H9 (cell line): ENCODE measurements at regions not wholly inside any gene's neighbourhood (a gene's known extent, or its start where the extent isn't known, plus 50 kb on each side); places are given as distances from the start of the nearest gene placed in this dataset.

Experiments
- DNase-seq: peaks from one replicate; pipeline ENCODE4 v3.0.0-alpha.2; 2017
- H2AFZ ChIP-seq: one replicate; pipeline ENCODE4 v1.6.1; 2013; ENCODE audit warnings: mild to moderate bottlenecking, low read length, control low read depth, moderate library complexity
- H2AK5ac ChIP-seq: 2 replicates; pipeline ENCODE4 v1.6.1; 2013; ENCODE audit warnings: low read length, control low read depth, mixed read lengths; ENCODE audit not compliant: insufficient read length
- H2BK120ac ChIP-seq: one replicate; pipeline ENCODE4 v1.6.1; 2013; ENCODE audit warnings: low read depth, mild to moderate bottlenecking, low read length, control low read depth, inconsistent platforms; ENCODE audit not compliant: poor library complexity, severe bottlenecking
- H2BK12ac ChIP-seq: 2 replicates; pipeline ENCODE4 v1.6.1; 2013; ENCODE audit warnings: low read length, control low read depth, mixed read lengths, low read depth; ENCODE audit not compliant: insufficient read length
- H2BK15ac ChIP-seq: 2 replicates; pipeline ENCODE4 v1.6.1; 2013; ENCODE audit warnings: low read depth, low read length, control low read depth
- H2BK20ac ChIP-seq: one replicate; pipeline ENCODE4 v1.6.1; 2013; ENCODE audit warnings: low read depth, mild to moderate bottlenecking, low read length, control low read depth, inconsistent platforms; ENCODE audit not compliant: poor library complexity, severe bottlenecking
- H2BK5ac ChIP-seq: 2 replicates; pipeline ENCODE4 v1.6.1; 2013; ENCODE audit warnings: low read length, control low read depth, mixed read lengths; ENCODE audit not compliant: insufficient read length
- H3K14ac ChIP-seq: 2 replicates; pipeline ENCODE4 v1.6.1; 2013; ENCODE audit warnings: low read length, control low read depth; ENCODE audit not compliant: insufficient read depth
- H3K18ac ChIP-seq: 2 replicates; pipeline ENCODE4 v1.6.1; 2013; ENCODE audit warnings: low read depth, mild to moderate bottlenecking, mixed read lengths, low read length, control low read depth; ENCODE audit not compliant: insufficient read length
- H3K23ac ChIP-seq: 2 replicates; pipeline ENCODE4 v1.6.1; 2013; ENCODE audit warnings: low read length, control low read depth, mixed read lengths, low read depth; ENCODE audit not compliant: insufficient read length
- H3K23me2 ChIP-seq: 2 replicates; pipeline ENCODE4 v1.6.1; 2013; ENCODE audit warnings: low read depth, mild to moderate bottlenecking, mixed read lengths, low read length, control low read depth; ENCODE audit not compliant: insufficient read length, poor library complexity, severe bottlenecking
- H3K27ac ChIP-seq: 2 replicates; pipeline ENCODE4 v1.5.1; 2013; ENCODE audit warnings: low read length, control low read depth, mixed read lengths, low read depth; ENCODE audit not compliant: insufficient read length
- H3K27me3 ChIP-seq: 2 replicates; pipeline ENCODE4 v1.6.1; 2013; ENCODE audit warnings: low read length, control low read depth, inconsistent platforms; ENCODE audit not compliant: insufficient read depth
- H3K4ac ChIP-seq: 2 replicates; pipeline ENCODE4 v1.6.1; 2013; ENCODE audit warnings: low read depth, mild to moderate bottlenecking, control low read depth, inconsistent platforms, low read length, moderate library complexity
- H3K4me1 ChIP-seq: 2 replicates; pipeline ENCODE4 v1.6.1; 2013; ENCODE audit warnings: low read length, control low read depth, inconsistent platforms; ENCODE audit not compliant: insufficient read depth
- H3K4me2 ChIP-seq: 2 replicates; pipeline ENCODE4 v1.6.1; 2013; ENCODE audit warnings: low read length, control low read depth, mixed read lengths; ENCODE audit not compliant: insufficient read length, insufficient read depth
- H3K56ac ChIP-seq: 2 replicates; pipeline ENCODE4 v1.6.1; 2013; ENCODE audit warnings: low read depth, mild to moderate bottlenecking, mixed read lengths, low read length, control low read depth; ENCODE audit not compliant: insufficient read length
- H3K79me1 ChIP-seq: 2 replicates; pipeline ENCODE4 v1.6.1; 2013; ENCODE audit warnings: low read depth, mild to moderate bottlenecking, moderate library complexity, low read length, control low read depth, inconsistent platforms; ENCODE audit not compliant: insufficient read depth, poor library complexity, severe bottlenecking
- H3K79me2 ChIP-seq: 2 replicates; pipeline ENCODE4 v1.6.1; 2013; ENCODE audit warnings: low read length, control low read depth, inconsistent platforms; ENCODE audit not compliant: insufficient read depth
- H3K9ac ChIP-seq: 2 replicates; pipeline ENCODE4 v1.6.1; 2013; ENCODE audit warnings: low read length, control low read depth, mixed read lengths; ENCODE audit not compliant: insufficient read length; ENCODE audit errors: extremely low read depth
- H3K9me3 ChIP-seq: one replicate; pipeline ENCODE4 v1.6.1; 2013; ENCODE audit warnings: low read depth, low read length, inconsistent platforms; ENCODE audit not compliant: control insufficient read depth
- H3T11ph ChIP-seq: one replicate; pipeline ENCODE4 v1.6.1; 2013; ENCODE audit warnings: mild to moderate bottlenecking, low read length, control low read depth, inconsistent platforms
- H4K20me1 ChIP-seq: one replicate; pipeline ENCODE4 v1.6.1; 2013; ENCODE audit not compliant: control insufficient read depth, insufficient read length, insufficient read depth
- H4K5ac ChIP-seq: 2 replicates; pipeline ENCODE4 v1.6.1; 2013; ENCODE audit warnings: low read depth, mild to moderate bottlenecking, mixed read lengths, low read length, control low read depth; ENCODE audit not compliant: insufficient read length
- H4K8ac ChIP-seq: replicated peaks from 2 replicates; pipeline ENCODE4 v1.6.1; 2013; ENCODE audit warnings: low read length, control low read depth, mixed read lengths, low read depth; ENCODE audit not compliant: insufficient read length
- H4K91ac ChIP-seq: 2 replicates; pipeline ENCODE4 v1.6.1; 2013; ENCODE audit warnings: low read depth, mild to moderate bottlenecking, moderate library complexity, mixed read lengths, low read length, control low read depth; ENCODE audit not compliant: insufficient read length
- H3K27ac Mint-ChIP-seq, 3 experiments: 2 replicates in 2 of 3; 3 replicates in 1 of 3; pipeline ENCODE4 v1.8.0; 2020 to 2021; ENCODE audit warnings: mixed read lengths in 3 of 3, mild to moderate bottlenecking in 1 of 3, moderate library complexity in 1 of 3
- H3K27me3 Mint-ChIP-seq: 2 replicates; pipeline ENCODE4 v1.8.0; 2021; ENCODE audit warnings: low read depth, mild to moderate bottlenecking, moderate library complexity, mixed read lengths
- H3K36me3 Mint-ChIP-seq, 3 experiments: 2 replicates in 2 of 3; 3 replicates in 1 of 3; pipeline ENCODE4 v1.8.0; 2020 to 2021; ENCODE audit warnings: low read depth in 3 of 3, mixed read lengths in 3 of 3; ENCODE audit not compliant: insufficient read depth in 1 of 3
- H3K4me1 Mint-ChIP-seq, 2 experiments: 2 replicates each; pipeline ENCODE4 v1.8.0; 2020; ENCODE audit warnings: mixed read lengths in 2 of 2
- H3K4me3 Mint-ChIP-seq, 2 experiments: 2 replicates in 1 of 2; 3 replicates in 1 of 2; pipeline ENCODE4 v1.8.0; 2020 to 2021; ENCODE audit warnings: mild to moderate bottlenecking in 2 of 2, mixed read lengths in 2 of 2, moderate library complexity in 1 of 2
- H3K9me3 Mint-ChIP-seq, 2 experiments: 2 replicates in 1 of 2; 3 replicates in 1 of 2; pipeline ENCODE4 v1.8.0; 2020; ENCODE audit warnings: mild to moderate bottlenecking in 2 of 2, mixed read lengths in 2 of 2, moderate library complexity in 1 of 2
- WGBS: extraction: QIAGEN DNeasy Blood & Tissue Kit; methylation state at CpG from one replicate; pipeline ENCODE4 v1.1.7; 2013; ENCODE audit warnings: missing lambda C conversion rate, low lambda C conversion rate, mixed read lengths; ENCODE audit not compliant: insufficient read length; ENCODE audit errors: extremely low coverage; 5-methylcytosine and 5-hydroxymethylcytosine counted together
- TF ChIP-seq, protein P1 (sequence below): fragments of 200-600 bp; sonication (generic); conservative IDR thresholded peaks from 3 replicates; pipeline ENCODE4 v1.8.0; 2021; ENCODE audit warnings: antibody characterized with exemption, mild to moderate bottlenecking

DNA sequence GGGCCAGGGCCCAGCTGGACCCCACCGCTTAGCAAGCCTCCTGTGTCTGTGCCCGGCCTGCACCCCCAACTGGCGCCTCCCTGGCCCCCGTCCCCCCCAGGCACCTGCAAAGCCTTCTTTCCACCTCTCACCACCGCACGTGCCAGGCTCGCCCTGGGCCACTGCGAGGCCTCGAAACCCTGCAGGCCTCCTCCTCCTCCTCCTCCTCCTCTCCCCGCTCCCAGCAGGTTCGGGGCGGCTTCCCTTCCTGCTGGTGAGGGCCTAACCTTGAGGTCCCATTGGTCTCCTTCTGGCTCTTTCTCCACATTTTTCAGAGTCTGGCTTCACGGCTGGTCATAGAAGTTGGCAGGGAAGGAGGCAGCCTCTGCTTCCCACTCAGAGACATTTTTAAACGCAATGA, 76.8 kb upstream of the GATA5 start:
- Mint-ChIP-seq H3K27me3 (peaks cover 52% of the 10 kb centered on the region), H3K9me3 (no peaks in the 10 kb centered on the region), H3K4me1 (peaks cover 9 to 11% of the 10 kb centered on the region in 2 experiments), H3K4me3 (peak overlapping the region in 1 of 2 experiments; percentile 13; a peak in 1 of 5 replicates), H3K36me3 (no peaks in the 10 kb centered on the region; a peak in 1 of 7 replicates), H3K27ac (no peak overlapping the region)
- no peak overlapping the region for H3K14ac ChIP-seq
- H2BK12ac ChIP-seq: no peak overlapping the region
- no peak overlapping the region for H2AFZ ChIP-seq
- H3K27me3 ChIP-seq: peaks cover 7% of the 10 kb centered on the region; the same call in 1 of the 2 replicates
- TF ChIP-seq, protein P1, sequence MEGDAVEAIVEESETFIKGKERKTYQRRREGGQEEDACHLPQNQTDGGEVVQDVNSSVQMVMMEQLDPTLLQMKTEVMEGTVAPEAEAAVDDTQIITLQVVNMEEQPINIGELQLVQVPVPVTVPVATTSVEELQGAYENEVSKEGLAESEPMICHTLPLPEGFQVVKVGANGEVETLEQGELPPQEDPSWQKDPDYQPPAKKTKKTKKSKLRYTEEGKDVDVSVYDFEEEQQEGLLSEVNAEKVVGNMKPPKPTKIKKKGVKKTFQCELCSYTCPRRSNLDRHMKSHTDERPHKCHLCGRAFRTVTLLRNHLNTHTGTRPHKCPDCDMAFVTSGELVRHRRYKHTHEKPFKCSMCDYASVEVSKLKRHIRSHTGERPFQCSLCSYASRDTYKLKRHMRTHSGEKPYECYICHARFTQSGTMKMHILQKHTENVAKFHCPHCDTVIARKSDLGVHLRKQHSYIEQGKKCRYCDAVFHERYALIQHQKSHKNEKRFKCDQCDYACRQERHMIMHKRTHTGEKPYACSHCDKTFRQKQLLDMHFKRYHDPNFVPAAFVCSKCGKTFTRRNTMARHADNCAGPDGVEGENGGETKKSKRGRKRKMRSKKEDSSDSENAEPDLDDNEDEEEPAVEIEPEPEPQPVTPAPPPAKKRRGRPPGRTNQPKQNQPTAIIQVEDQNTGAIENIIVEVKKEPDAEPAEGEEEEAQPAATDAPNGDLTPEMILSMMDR: no peak
- no peaks in the 10 kb centered on the region for H4K20me1 ChIP-seq
- H3K4me1 ChIP-seq: no peaks in the 10 kb centered on the region; the same call in 1 of the 2 replicates
- H3K4me2 ChIP-seq: no peak overlapping the region
- H3K4ac ChIP-seq: no peak overlapping the region
- no peak overlapping the region for H4K5ac ChIP-seq
- no peak overlapping the region for H3K27ac ChIP-seq
- no peak overlapping the region for H3K56ac ChIP-seq
- no peak overlapping the region for H4K8ac ChIP-seq
- no peak overlapping the region for H4K91ac ChIP-seq
- H3K79me1 ChIP-seq: no peaks in the 10 kb centered on the region
- H3K23me2 ChIP-seq: peaks cover 5% of the 10 kb centered on the region
- H3K9ac ChIP-seq: no peak overlapping the region
- no peak overlapping the region for H2BK20ac ChIP-seq
- H3K79me2 ChIP-seq: no peaks in the 10 kb centered on the region
- no peak overlapping the region for H3K23ac ChIP-seq
- no peaks in the 10 kb centered on the region for H3K9me3 ChIP-seq
- H2BK5ac ChIP-seq: no peak overlapping the region
- no CpG with 5 or more reads among the region's 14 CpGs for WGBS
- no peak overlapping the region for H3K18ac ChIP-seq
- no peak overlapping the region for H2BK120ac ChIP-seq
- no peak overlapping the region for H2BK15ac ChIP-seq
- no peak overlapping the region for H2AK5ac ChIP-seq
- DNase-seq: no peak
- H3T11ph ChIP-seq: no peak overlapping the region
